Keratinocyte (primary cell): ENCODE measurements at regions not wholly inside any gene's neighbourhood (a gene's known extent, or its start where the extent isn't known, plus 50 kb on each side); places are given as distances from the start of the nearest gene placed in this dataset.

Experiments used
- EZH2 ChIP-seq: IDR thresholded peaks from one replicate; pipeline ENCODE4 v1.6.1; 2012; ENCODE audit warnings: inconsistent platforms, mild to moderate bottlenecking, low read length, moderate library complexity
- TF ChIP-seq, protein P1 (sequence below), 3 experiments: IDR thresholded peaks in 1 of 3; conservative IDR thresholded peaks in 1 of 3; optimal IDR thresholded peaks in 1 of 3; 2 replicates in 2 of 3; 3 replicates in 1 of 3; pipeline versions ENCODE3 to v1.5.1; 2011; ENCODE audit warnings: low read length in 3 of 3, mild to moderate bottlenecking in 3 of 3, moderate library complexity in 2 of 3, control low read depth in 1 of 3, inconsistent platforms in 1 of 3; ENCODE audit not compliant: insufficient read depth in 2 of 3; ENCODE audit errors: extremely low read depth in 1 of 3

DNA sequence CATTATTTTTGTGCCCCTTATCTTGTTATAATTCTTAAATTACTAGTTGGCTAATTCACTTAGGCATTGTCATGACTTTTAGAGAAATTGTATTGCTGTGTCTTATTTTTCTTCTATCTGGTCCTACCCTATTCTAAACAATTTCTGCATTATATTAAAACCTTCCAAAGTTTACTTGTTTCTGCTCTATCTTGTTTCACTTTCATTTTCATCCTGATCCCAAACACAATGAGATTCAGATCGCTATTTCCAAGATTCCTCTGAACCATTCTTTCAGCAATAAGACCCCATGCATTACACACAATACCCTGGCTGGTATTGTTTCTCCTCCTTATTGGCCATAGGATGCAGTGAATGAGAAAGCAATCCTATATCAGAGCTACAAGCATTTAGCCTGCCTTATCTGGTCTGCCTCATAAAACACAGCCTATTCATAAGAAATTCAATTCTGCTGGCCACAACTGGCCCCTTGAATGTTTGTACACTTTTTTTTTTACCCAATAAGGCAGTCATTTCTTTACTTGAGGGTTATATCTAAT, 69.9 kb upstream of the POU3F2 start:
- TF ChIP-seq, protein P1, sequence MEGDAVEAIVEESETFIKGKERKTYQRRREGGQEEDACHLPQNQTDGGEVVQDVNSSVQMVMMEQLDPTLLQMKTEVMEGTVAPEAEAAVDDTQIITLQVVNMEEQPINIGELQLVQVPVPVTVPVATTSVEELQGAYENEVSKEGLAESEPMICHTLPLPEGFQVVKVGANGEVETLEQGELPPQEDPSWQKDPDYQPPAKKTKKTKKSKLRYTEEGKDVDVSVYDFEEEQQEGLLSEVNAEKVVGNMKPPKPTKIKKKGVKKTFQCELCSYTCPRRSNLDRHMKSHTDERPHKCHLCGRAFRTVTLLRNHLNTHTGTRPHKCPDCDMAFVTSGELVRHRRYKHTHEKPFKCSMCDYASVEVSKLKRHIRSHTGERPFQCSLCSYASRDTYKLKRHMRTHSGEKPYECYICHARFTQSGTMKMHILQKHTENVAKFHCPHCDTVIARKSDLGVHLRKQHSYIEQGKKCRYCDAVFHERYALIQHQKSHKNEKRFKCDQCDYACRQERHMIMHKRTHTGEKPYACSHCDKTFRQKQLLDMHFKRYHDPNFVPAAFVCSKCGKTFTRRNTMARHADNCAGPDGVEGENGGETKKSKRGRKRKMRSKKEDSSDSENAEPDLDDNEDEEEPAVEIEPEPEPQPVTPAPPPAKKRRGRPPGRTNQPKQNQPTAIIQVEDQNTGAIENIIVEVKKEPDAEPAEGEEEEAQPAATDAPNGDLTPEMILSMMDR (optimal IDR thresholded peaks at IDR 0.05 in 1 of 3, IDR thresholded peaks at IDR 0.05 in 1 of 3, conservative IDR thresholded peaks at IDR 0.05 in 1 of 3; ENCODE audit: extremely low read depth in 1 of 3, insufficient read depth in 2 of 3, low read length in 3 of 3), result no peak
- TF ChIP-seq EZH2, result no peak
